ENCODE measurements at regions not wholly inside any gene's neighbourhood (a gene's known extent, or its start where the extent isn't known, plus 50 kb on each side); places are given as distances from the start of the nearest gene placed in this dataset.

DNA sequence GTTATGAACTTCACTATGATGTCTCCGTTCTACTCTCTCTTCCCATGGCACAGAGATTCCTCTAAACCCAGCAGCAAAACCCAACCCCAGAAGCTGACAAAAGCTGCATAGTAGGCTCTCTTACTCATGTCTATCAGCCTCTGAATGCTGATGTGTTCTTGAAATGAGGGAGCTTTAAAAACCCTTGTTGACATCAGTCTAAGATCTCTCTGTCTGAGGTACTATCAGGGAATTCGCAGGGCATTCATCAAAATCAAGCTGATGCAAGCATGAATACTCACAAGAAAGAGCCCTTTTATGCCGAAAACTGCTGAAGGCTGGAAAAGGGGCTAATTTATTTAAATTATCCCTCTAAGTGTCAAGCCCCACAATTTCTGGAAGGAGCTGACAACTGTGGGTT lies 710.6 kb upstream of the FANCL start:
- ATAC-seq = no peak
- no peak for TF ChIP-seq TCF4 (CRISPR knock-in tag; IDR thresholded peaks at IDR 0.05; ENCODE audit: borderline replicate concordance)
- TF ChIP-seq ZC3H10 (CRISPR knock-in tag; IDR thresholded peaks at IDR 0.05) = no peak
- no peak for TF ChIP-seq ZNF565 (CRISPR knock-in tag; conservative IDR thresholded peaks at IDR 0.05; ENCODE audit: low read depth)
- no peak for TF ChIP-seq ZNF70 (CRISPR knock-in tag; IDR thresholded peaks at IDR 0.05)
- TF ChIP-seq, protein P1, sequence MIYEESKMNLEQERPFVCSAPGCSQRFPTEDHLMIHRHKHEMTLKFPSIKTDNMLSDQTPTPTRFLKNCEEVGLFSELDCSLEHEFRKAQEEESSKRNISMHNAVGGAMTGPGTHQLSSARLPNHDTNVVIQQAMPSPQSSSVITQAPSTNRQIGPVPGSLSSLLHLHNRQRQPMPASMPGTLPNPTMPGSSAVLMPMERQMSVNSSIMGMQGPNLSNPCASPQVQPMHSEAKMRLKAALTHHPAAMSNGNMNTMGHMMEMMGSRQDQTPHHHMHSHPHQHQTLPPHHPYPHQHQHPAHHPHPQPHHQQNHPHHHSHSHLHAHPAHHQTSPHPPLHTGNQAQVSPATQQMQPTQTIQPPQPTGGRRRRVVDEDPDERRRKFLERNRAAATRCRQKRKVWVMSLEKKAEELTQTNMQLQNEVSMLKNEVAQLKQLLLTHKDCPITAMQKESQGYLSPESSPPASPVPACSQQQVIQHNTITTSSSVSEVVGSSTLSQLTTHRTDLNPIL (CRISPR knock-in tag; IDR thresholded peaks at IDR 0.05; ENCODE audit: low read depth) = no peak
- TF ChIP-seq ISL1 (CRISPR knock-in tag; IDR thresholded peaks at IDR 0.05) = no peak
- no peak for TF ChIP-seq PATZ1 (CRISPR knock-in tag; IDR thresholded peaks at IDR 0.05; ENCODE audit: borderline replicate concordance)
- TF ChIP-seq OSR1 (CRISPR knock-in tag; IDR thresholded peaks at IDR 0.05) = no peak

DNA sequence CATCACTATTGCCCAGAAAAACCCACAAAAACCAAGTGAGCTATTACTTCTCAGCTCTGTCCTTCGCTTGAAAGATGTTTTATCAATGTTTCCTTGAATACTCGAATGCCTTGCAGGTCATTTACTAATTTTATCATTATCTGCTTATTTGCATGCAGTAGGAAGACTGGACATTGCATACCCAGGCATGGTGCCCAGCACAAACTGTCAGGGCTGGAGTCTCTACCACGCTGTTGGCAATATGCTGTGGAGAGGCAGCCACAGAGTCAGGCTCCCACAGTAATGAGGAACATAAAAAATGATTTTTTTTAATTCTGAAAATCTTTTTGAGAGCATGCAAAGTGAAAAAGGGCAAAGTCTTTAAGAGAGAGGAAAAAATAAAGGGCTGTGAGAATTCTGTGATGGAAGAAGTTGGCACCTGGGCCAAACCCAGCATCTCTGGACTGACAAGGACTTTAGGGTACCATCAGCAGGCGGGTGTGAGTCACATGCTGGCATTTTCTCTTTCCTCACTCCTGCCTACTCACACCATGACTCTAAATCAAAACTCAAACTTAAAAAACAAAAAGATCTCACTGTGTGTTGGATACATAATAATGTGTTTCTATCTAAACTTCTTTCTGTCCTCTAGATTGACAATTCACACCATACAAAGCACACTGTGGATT lies 709.8 kb upstream of the FANCL start:
- ATAC-seq = no peak
- TF ChIP-seq TOX (CRISPR knock-in tag; IDR thresholded peaks at IDR 0.05; ENCODE audit: borderline replicate concordance) = no peak
- TF ChIP-seq, protein P2, sequence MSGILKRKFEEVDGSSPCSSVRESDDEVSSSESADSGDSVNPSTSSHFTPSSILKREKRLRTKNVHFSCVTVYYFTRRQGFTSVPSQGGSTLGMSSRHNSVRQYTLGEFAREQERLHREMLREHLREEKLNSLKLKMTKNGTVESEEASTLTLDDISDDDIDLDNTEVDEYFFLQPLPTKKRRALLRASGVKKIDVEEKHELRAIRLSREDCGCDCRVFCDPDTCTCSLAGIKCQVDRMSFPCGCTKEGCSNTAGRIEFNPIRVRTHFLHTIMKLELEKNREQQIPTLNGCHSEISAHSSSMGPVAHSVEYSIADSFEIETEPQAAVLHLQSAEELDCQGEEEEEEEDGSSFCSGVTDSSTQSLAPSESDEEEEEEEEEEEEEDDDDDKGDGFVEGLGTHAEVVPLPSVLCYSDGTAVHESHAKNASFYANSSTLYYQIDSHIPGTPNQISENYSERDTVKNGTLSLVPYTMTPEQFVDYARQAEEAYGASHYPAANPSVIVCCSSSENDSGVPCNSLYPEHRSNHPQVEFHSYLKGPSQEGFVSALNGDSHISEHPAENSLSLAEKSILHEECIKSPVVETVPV (CRISPR knock-in tag; IDR thresholded peaks at IDR 0.05) = no peak
- TF ChIP-seq CSDC2 (CRISPR knock-in tag; IDR thresholded peaks at IDR 0.05) = no peak
- TF ChIP-seq ZFP3 (CRISPR knock-in tag; IDR thresholded peaks at IDR 0.05) = no peak
- TF ChIP-seq SNAI2 (CRISPR knock-in tag; IDR thresholded peaks at IDR 0.05) = no peak
- no peak for TF ChIP-seq TSHZ2 (CRISPR knock-in tag; IDR thresholded peaks at IDR 0.05)
- no peak for TF ChIP-seq ZNF565 (CRISPR knock-in tag; conservative IDR thresholded peaks at IDR 0.05; ENCODE audit: low read depth)
- no peak for TF ChIP-seq OSR1 (CRISPR knock-in tag; IDR thresholded peaks at IDR 0.05)
- no peak for TF ChIP-seq TCF4 (CRISPR knock-in tag; IDR thresholded peaks at IDR 0.05; ENCODE audit: borderline replicate concordance)
- no peak for TF ChIP-seq RARB (CRISPR knock-in tag; IDR thresholded peaks at IDR 0.05)
- no peak for TF ChIP-seq GLIS3 (CRISPR knock-in tag; IDR thresholded peaks at IDR 0.05)
- TF ChIP-seq PPARA (CRISPR knock-in tag; IDR thresholded peaks at IDR 0.05; ENCODE audit: borderline replicate concordance) = no peak
- TF ChIP-seq, protein P1 (CRISPR knock-in tag; IDR thresholded peaks at IDR 0.05; ENCODE audit: low read depth) = no peak
- TF ChIP-seq BACH2 (CRISPR knock-in tag; IDR thresholded peaks at IDR 0.05; ENCODE audit: borderline replicate concordance) = no peak
- no peak for TF ChIP-seq ZC3H10 (CRISPR knock-in tag; IDR thresholded peaks at IDR 0.05)
- TF ChIP-seq POU6F1 (CRISPR knock-in tag; IDR thresholded peaks at IDR 0.05; ENCODE audit: borderline replicate concordance, low read depth) = no peak
- TF ChIP-seq ZFP30 (CRISPR knock-in tag; IDR thresholded peaks at IDR 0.05) = no peak
